ENCODE measurements at regions not wholly inside any gene's neighbourhood (a gene's known extent, or its start where the extent isn't known, plus 50 kb on each side); places are given as distances from the start of the nearest gene placed in this dataset.

DNA sequence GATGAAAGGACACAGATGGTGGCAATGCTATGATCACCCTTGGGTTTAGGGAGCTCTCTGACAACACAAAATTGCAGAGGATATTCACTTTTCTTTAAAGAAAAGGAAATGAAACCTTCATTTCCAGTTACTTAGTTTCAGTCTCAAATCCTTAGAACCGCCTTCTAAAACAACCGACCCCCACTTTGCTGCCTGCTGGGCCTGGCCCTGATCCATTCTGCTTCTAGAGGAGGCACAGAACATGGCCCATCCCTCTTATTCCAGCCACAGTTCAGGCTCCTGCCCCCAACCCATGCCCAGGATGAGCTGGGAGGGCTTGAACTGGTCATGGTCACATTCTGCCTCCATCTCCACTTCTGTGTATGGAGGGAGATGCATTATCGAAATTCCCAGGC lies 311.6 kb downstream of the EN1 start:
- H3K27ac Mint-ChIP-seq = no peak overlapping the region
- Histone ChIP-seq H3K4me1 (ENCODE audit: insufficient read depth, low read length) (no peaks in the 10 kb centered on the region), H3K4me3 (ENCODE audit: low read length) (no peak overlapping the region), H3K36me3 (ENCODE audit: insufficient read depth, low read length) (no peaks in the 10 kb centered on the region), H3K27ac (ENCODE audit: low read depth in 1 of 2, low read length in 2 of 2) (no peak overlapping the region), H3K9me3 (ENCODE audit: control insufficient read depth in 1 of 2, insufficient read depth in 1 of 2, low read length in 2 of 2) (no peaks in the 10 kb centered on the region), H3K27me3 (ENCODE audit: control insufficient read depth in 1 of 2, insufficient read depth in 2 of 2, low read length in 2 of 2) (no peaks in the 10 kb centered on the region)
- H3K27me3 Mint-ChIP-seq = peaks cover 10% of the 10 kb centered on the region
- H3K36me3 Mint-ChIP-seq (ENCODE audit: low read depth) = no peaks in the 10 kb centered on the region
- ATAC-seq (ENCODE audit: poor library complexity) (no peak), DNase-seq (no peak)
- no peak overlapping the region for H3K4me3 Mint-ChIP-seq
- TF ChIP-seq, protein P1, sequence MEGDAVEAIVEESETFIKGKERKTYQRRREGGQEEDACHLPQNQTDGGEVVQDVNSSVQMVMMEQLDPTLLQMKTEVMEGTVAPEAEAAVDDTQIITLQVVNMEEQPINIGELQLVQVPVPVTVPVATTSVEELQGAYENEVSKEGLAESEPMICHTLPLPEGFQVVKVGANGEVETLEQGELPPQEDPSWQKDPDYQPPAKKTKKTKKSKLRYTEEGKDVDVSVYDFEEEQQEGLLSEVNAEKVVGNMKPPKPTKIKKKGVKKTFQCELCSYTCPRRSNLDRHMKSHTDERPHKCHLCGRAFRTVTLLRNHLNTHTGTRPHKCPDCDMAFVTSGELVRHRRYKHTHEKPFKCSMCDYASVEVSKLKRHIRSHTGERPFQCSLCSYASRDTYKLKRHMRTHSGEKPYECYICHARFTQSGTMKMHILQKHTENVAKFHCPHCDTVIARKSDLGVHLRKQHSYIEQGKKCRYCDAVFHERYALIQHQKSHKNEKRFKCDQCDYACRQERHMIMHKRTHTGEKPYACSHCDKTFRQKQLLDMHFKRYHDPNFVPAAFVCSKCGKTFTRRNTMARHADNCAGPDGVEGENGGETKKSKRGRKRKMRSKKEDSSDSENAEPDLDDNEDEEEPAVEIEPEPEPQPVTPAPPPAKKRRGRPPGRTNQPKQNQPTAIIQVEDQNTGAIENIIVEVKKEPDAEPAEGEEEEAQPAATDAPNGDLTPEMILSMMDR (IDR thresholded peaks at IDR 0.05) = no peak
- ChIA-PET CTCF (no interaction called here), POLR2A (no interaction called here)
- intact Hi-C loops (cut with DNase I, micrococcal nuclease) = no loop called here
- no peaks in the 10 kb centered on the region for H3K4me1 Mint-ChIP-seq (ENCODE audit: low read depth)
- H3K9me3 Mint-ChIP-seq = no peaks in the 10 kb centered on the region

DNA sequence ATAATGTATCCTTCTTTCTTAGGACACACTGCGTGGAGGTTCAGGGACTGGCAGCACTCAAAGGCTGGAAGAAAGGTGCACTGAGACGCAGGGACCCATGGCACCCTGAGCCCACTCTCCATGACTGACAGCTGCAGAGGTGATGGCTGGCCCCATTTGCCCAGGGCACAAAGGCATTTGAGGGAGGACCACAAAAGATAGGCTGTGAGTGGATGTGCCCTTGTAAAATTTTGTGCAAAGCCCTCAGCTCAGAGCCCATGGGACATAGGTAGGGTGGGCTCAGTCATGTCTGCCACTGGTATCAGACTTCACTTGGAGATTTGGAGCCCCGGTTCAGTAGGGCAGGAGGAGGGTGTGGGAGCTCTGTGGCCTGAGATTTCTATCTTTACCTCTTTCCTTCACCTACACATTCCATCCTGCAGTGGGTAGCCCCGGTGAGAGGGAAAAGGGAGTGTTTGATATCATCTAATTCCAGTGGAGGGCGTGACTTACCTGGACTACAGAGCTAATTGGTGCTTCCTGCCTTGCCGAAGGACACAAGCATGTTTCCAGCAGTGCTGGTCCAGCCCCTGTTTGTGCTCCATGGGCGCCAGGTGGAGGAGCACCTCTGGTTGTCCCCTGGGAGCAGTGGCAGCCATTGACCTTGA lies 312.2 kb downstream of the EN1 start:
- H3K27ac Mint-ChIP-seq = no peak overlapping the region
- H3K4me1 ChIP-seq (ENCODE audit: insufficient read depth, low read length) = no peaks in the 10 kb centered on the region
- no peak for ATAC-seq (ENCODE audit: poor library complexity)
- CTCF ChIA-PET = no interaction called here
- no peak overlapping the region for H3K4me3 Mint-ChIP-seq
- H3K27me3 ChIP-seq (ENCODE audit: control insufficient read depth in 1 of 2, insufficient read depth in 2 of 2, low read length in 2 of 2) = no peaks in the 10 kb centered on the region
- H3K4me3 ChIP-seq (ENCODE audit: low read length) = no peak overlapping the region
- POLR2A ChIA-PET = no interaction called here
- intact Hi-C loops (cut with DNase I, micrococcal nuclease) = no loop called here
- no peaks in the 10 kb centered on the region for H3K4me1 Mint-ChIP-seq (ENCODE audit: low read depth)
- H3K36me3 ChIP-seq (ENCODE audit: insufficient read depth, low read length) = no peaks in the 10 kb centered on the region
- DNase-seq = no peak
- no peak overlapping the region for H3K27ac ChIP-seq (ENCODE audit: low read depth in 1 of 2, low read length in 2 of 2)
- peaks cover 13% of the 10 kb centered on the region for H3K27me3 Mint-ChIP-seq
- TF ChIP-seq, protein P1 (IDR thresholded peaks at IDR 0.05) = no peak
- no peaks in the 10 kb centered on the region for H3K9me3 Mint-ChIP-seq
- H3K36me3 Mint-ChIP-seq (ENCODE audit: low read depth) = no peaks in the 10 kb centered on the region
- H3K9me3 ChIP-seq (ENCODE audit: control insufficient read depth in 1 of 2, insufficient read depth in 1 of 2, low read length in 2 of 2) = no peaks in the 10 kb centered on the region

DNA sequence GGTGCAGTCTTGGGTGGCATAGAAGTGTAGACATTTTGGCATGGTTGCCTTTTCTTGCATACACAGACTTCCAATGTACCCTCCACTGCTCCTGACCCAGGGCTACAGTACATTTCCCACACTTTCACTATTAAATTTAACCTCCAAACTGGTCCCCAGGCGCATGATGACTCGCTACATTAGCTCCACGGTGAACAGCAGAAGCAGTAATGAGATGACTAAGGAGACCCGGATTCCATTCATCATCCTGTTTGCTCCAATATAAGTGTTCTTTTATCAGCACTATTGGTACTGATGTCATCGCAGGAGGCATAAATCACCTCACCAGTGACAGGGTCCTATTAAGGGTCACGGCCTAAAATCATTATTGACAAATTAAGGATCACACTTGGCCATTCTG lies 316.5 kb downstream of the EN1 start:
- intact Hi-C loops (cut with DNase I, micrococcal nuclease) = no loop called here
- POLR2A ChIA-PET = no interaction called here
- no peak overlapping the region for H3K27ac Mint-ChIP-seq

More for the DNA sequence above, 316.5 kb downstream of the EN1 start:
- no peak overlapping the region for H3K4me3 ChIP-seq (ENCODE audit: low read length)
- H3K4me1 ChIP-seq (ENCODE audit: insufficient read depth, low read length) = no peaks in the 10 kb centered on the region
- no peak overlapping the region for H3K4me3 Mint-ChIP-seq
- H3K4me1 Mint-ChIP-seq (ENCODE audit: low read depth) = no peaks in the 10 kb centered on the region
- H3K27me3 ChIP-seq (ENCODE audit: control insufficient read depth in 1 of 2, insufficient read depth in 2 of 2, low read length in 2 of 2) = peaks cover 0 to 3% of the 10 kb centered on the region in 2 experiments
- CTCF ChIA-PET = no interaction called here
- no peaks in the 10 kb centered on the region for H3K9me3 Mint-ChIP-seq
- TF ChIP-seq, protein P1 (IDR thresholded peaks at IDR 0.05) = no peak
- DNase-seq (no peak), ATAC-seq (ENCODE audit: poor library complexity) (no peak)
- no peaks in the 10 kb centered on the region for H3K36me3 Mint-ChIP-seq (ENCODE audit: low read depth)
- H3K36me3 ChIP-seq (ENCODE audit: insufficient read depth, low read length) = no peaks in the 10 kb centered on the region
- H3K9me3 ChIP-seq (ENCODE audit: control insufficient read depth in 1 of 2, insufficient read depth in 1 of 2, low read length in 2 of 2) = no peaks in the 10 kb centered on the region
- peaks cover 30% of the 10 kb centered on the region for H3K27me3 Mint-ChIP-seq
- H3K27ac ChIP-seq (ENCODE audit: low read depth in 1 of 2, low read length in 2 of 2) = no peak overlapping the region
